Lung (tissue), 11 donors: ENCODE measurements at regions not wholly inside any gene's neighbourhood (a gene's known extent, or its start where the extent isn't known, plus 50 kb on each side); places are given as distances from the start of the nearest gene placed in this dataset.

Experiments used
- ATAC-seq: fragments of 200-7000 bp; cut with Tn5 transposase; one replicate; pipeline ENCODE4 v1.9.1; 2020; ENCODE audit warnings: moderate number of reproducible peaks; ENCODE audit not compliant: insufficient read depth, low FRiP score
- DNase-seq, 3 donors: peaks; one replicate each; pipeline ENCODE4 v3.0.0-alpha.2; 2013 to 2017
- H3K27ac ChIP-seq, 2 donors: one replicate each; pipeline ENCODE4 v1.5.1; 2013; ENCODE audit warnings: mild to moderate bottlenecking in 2 of 2, moderate library complexity in 2 of 2, control low read depth in 1 of 2, inconsistent platforms in 1 of 2, low read depth in 1 of 2, low read length in 1 of 2
- H3K27me3 ChIP-seq, 3 donors: one replicate each; pipeline ENCODE4 v1.5.1; 2013; ENCODE audit warnings: low read length in 2 of 3; ENCODE audit not compliant: control insufficient read depth in 3 of 3, insufficient read depth in 3 of 3
- H3K36me3 ChIP-seq, 4 donors: one replicate each; pipeline ENCODE4 v1.5.1; 2013; ENCODE audit warnings: low read length in 4 of 4, mild to moderate bottlenecking in 1 of 4, moderate library complexity in 1 of 4; ENCODE audit not compliant: control insufficient read depth in 4 of 4, insufficient read depth in 4 of 4
- H3K4me1 ChIP-seq, 5 donors: one replicate each; pipeline ENCODE4 v1.5.1; 2013; ENCODE audit warnings: low read length in 5 of 5, mild to moderate bottlenecking in 2 of 5, moderate library complexity in 1 of 5; ENCODE audit not compliant: control insufficient read depth in 5 of 5, insufficient read depth in 5 of 5
- H3K4me3 ChIP-seq: one replicate; pipeline ENCODE4 v1.5.1; 2013; ENCODE audit warnings: mild to moderate bottlenecking, control low read depth, moderate library complexity
- H3K9ac ChIP-seq, 2 donors: one replicate each; pipeline ENCODE4 v1.5.1; 2013; ENCODE audit warnings: low read length in 2 of 2, control low read depth in 1 of 2; ENCODE audit not compliant: insufficient read depth in 1 of 2
- H3K9me3 ChIP-seq, 4 donors: one replicate each; pipeline ENCODE4 v1.5.1; 2013; ENCODE audit warnings: low read length in 3 of 4, mild to moderate bottlenecking in 1 of 4, moderate library complexity in 1 of 4; ENCODE audit not compliant: control insufficient read depth in 4 of 4, insufficient read depth in 3 of 4
- WGBS, 2 donors: extraction: QIAGEN DNeasy Blood & Tissue Kit; methylation state at CpG; one replicate each; pipeline ENCODE4 v1.1.7; 2013; 5-methylcytosine and 5-hydroxymethylcytosine counted together
- TF ChIP-seq, protein P1 (sequence below): IDR thresholded peaks from 2 replicates; pipeline ENCODE4 v1.5.1; 2012; ENCODE audit warnings: mild to moderate bottlenecking; ENCODE audit errors: control extremely low read depth, extremely low read depth
- donor health status: control.
- donor health status: control.
- donor health status: Bipolar disorder and iron deficiency.
- donor health status: healthy.
- donor health status: DM: yes; HTN: yes; CAD: no.

GRCh38 chr5:101904736-101905135, 391.3 kb downstream of the SLCO4C1 start:
- H3K4me3 ChIP-seq = no peak overlapping the region
- H3K9ac ChIP-seq = no peak overlapping the region
- ATAC-seq (no peak), DNase-seq (peak in 2 of 3 donors; percentile 20 to 52)
- H3K27me3 ChIP-seq = no peaks in the 10 kb centered on the region
- TF ChIP-seq, protein P1, sequence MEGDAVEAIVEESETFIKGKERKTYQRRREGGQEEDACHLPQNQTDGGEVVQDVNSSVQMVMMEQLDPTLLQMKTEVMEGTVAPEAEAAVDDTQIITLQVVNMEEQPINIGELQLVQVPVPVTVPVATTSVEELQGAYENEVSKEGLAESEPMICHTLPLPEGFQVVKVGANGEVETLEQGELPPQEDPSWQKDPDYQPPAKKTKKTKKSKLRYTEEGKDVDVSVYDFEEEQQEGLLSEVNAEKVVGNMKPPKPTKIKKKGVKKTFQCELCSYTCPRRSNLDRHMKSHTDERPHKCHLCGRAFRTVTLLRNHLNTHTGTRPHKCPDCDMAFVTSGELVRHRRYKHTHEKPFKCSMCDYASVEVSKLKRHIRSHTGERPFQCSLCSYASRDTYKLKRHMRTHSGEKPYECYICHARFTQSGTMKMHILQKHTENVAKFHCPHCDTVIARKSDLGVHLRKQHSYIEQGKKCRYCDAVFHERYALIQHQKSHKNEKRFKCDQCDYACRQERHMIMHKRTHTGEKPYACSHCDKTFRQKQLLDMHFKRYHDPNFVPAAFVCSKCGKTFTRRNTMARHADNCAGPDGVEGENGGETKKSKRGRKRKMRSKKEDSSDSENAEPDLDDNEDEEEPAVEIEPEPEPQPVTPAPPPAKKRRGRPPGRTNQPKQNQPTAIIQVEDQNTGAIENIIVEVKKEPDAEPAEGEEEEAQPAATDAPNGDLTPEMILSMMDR = no peak
- no peak overlapping the region for H3K27ac ChIP-seq
- H3K9me3 ChIP-seq = no peaks in the 10 kb centered on the region
- H3K36me3 ChIP-seq = no peaks in the 10 kb centered on the region
- 29 to 59% methylated on average over 1 of the region's 1 CpG for WGBS, 2 donors
- H3K4me1 ChIP-seq = no peaks in the 10 kb centered on the region

- 80% methylated on average over 5 of the region's 5 CpGs for WGBS, 2 donors
- DNase-seq (no peak), ATAC-seq (no peak)
- Histone ChIP-seq H3K27me3 (no peaks in the 10 kb centered on the region), H3K4me3 (no peak overlapping the region), H3K4me1 (no peaks in the 10 kb centered on the region), H3K36me3 (no peaks in the 10 kb centered on the region), H3K27ac (no peak overlapping the region), H3K9ac (no peak overlapping the region), H3K9me3 (no peaks in the 10 kb centered on the region)
- TF ChIP-seq, protein P1 = no peak
These were observed 398.2 kb downstream of the SLCO4C1 start for GRCh38 chr5:101897914-101898313.

DNA sequence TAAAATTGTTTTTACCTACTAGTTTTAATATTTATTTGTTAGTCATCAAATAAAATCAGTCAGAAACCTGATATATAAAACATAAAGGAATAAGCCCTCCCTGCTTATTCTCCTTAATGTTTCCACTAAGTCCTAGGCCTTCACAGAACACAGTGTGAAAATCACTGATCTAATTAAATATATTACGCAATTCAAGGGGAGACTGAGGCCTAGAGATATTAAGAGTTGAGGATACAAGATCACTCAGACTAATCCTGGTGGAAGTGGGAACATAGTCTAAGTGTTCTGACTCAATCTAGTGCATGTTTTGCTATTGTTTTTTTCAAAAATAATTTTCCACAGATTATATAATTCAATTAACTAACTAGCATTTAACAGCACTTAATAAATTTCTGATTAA, 401.1 kb downstream of the SLCO4C1 start:
- no peak overlapping the region for H3K4me3 ChIP-seq
- H3K36me3 ChIP-seq = no peaks in the 10 kb centered on the region
- H3K27ac ChIP-seq = no peak overlapping the region
- ATAC-seq (no peak), DNase-seq (no peak)
- TF ChIP-seq, protein P1 = no peak
- H3K27me3 ChIP-seq = no peaks in the 10 kb centered on the region
- no peak overlapping the region for H3K9ac ChIP-seq
- 98 to 100% methylated on average over 1 of the region's 1 CpG for WGBS, 2 donors
- no peaks in the 10 kb centered on the region for H3K9me3 ChIP-seq
- H3K4me1 ChIP-seq = no peaks in the 10 kb centered on the region

DNA sequence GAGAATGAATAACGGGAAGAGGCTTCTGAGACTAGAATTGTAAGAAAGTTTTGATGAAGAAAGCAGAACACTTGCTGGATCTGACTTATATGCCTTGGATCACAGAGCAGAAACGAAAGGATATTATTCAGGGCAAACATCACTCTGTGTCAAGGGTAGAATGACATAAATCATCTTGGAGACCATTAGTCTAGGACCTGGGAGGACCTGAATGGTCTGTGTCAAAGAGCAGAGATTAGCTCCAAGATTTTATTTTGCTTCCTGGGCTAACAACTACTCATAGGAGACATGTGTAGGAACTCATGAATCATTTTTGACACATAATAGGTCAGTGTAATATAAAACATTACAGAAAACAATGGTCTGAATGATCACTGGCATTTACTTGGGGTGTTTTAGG, 417.9 kb downstream of the SLCO4C1 start:
- Histone ChIP-seq H3K4me3 (no peak overlapping the region), H3K4me1 (no peaks in the 10 kb centered on the region), H3K36me3 (no peaks in the 10 kb centered on the region), H3K9ac (no peak overlapping the region), H3K27ac (no peak overlapping the region), H3K27me3 (no peaks in the 10 kb centered on the region), H3K9me3 (no peaks in the 10 kb centered on the region)
- no peak for ATAC-seq
- DNase-seq = no peak
- WGBS, 2 donors = 62 to 71% methylated on average over 2 of the region's 2 CpGs
- TF ChIP-seq, protein P1 = no peak
